ENCODE measurements at regions not wholly inside any gene's neighbourhood (a gene's known extent, or its start where the extent isn't known, plus 50 kb on each side); places are given as distances from the start of the nearest gene placed in this dataset.

DNA sequence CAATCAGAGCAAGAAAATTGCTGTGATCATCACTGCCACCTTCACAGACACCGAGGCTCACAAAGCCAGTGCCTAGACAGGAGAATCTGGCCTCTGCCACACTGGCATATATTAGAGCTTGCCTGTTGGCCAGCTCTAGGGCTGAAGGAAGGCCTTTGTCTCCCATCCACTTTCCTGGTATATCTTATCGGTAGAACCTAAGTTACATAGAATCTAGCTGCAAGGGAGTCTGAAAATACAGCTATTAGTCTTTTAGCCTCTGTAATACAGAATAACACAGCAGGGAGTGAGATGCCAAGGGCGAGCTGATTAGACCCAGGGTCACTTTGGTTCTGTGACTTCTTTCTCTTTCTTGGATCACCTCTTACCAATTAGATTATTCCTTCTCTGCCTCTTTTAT lies 154.9 kb upstream of the KL start:
- no peak for DNase-seq (ENCODE audit: low spot score)
- in situ Hi-C loops (cut with MboI; ENCODE audit: low sequenced_read_pairs, unreplicated experiment), result no loop called here
- TF ChIP-seq, protein P1, sequence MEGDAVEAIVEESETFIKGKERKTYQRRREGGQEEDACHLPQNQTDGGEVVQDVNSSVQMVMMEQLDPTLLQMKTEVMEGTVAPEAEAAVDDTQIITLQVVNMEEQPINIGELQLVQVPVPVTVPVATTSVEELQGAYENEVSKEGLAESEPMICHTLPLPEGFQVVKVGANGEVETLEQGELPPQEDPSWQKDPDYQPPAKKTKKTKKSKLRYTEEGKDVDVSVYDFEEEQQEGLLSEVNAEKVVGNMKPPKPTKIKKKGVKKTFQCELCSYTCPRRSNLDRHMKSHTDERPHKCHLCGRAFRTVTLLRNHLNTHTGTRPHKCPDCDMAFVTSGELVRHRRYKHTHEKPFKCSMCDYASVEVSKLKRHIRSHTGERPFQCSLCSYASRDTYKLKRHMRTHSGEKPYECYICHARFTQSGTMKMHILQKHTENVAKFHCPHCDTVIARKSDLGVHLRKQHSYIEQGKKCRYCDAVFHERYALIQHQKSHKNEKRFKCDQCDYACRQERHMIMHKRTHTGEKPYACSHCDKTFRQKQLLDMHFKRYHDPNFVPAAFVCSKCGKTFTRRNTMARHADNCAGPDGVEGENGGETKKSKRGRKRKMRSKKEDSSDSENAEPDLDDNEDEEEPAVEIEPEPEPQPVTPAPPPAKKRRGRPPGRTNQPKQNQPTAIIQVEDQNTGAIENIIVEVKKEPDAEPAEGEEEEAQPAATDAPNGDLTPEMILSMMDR (IDR thresholded peaks at IDR 0.05; ENCODE audit: borderline replicate concordance, control extremely low read depth, extremely low read depth, insufficient read depth, missing control alignments), result no peak

DNA sequence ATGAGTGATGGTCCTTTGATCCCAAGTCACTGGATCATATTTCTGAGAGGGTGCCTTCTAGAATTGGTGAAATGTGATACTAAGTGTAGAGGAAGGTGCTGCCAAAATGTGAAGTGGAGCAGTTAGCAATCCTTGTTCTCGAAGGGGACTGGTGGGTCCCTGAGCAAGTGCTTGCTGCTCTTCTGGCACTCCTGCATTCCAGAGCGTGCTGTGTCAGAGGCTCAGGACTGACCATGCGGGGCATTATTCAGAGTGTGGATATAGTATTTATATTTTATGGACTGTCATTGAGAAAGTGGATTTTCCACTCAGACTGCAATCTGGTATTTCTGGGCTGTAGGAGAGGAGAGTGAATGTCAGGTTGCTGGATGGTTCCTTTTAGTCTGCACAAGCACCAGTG lies 152.6 kb upstream of the KL start:
- TF ChIP-seq, protein P1 (IDR thresholded peaks at IDR 0.05; ENCODE audit: borderline replicate concordance, control extremely low read depth, extremely low read depth, insufficient read depth, missing control alignments), result no peak
- DNase-seq (ENCODE audit: low spot score), result no peak
- in situ Hi-C loops (cut with MboI; ENCODE audit: low sequenced_read_pairs, unreplicated experiment), result no loop called here

DNA sequence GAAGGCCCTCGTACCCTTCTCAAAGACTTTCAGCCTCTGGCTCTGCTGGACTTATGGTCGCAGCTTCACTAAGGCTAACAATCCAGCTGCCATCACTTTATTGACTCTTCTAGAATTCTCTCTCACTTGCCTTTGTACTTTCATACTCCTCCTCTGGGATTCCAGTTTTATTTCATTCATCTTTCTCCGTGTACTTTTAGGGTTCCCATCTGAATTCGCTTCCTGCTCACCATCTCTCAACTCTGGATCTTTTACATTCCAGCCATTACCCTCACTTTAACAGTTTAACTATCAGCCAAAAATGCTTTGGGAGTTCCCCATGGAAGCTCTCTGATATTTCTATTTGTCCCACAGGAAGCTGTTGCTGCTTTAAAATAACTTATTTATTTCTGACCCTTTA lies 149.3 kb upstream of the KL start:
- no peak for DNase-seq (ENCODE audit: low spot score)
- in situ Hi-C loops (cut with MboI; ENCODE audit: low sequenced_read_pairs, unreplicated experiment), result no loop called here
- TF ChIP-seq, protein P1 (IDR thresholded peaks at IDR 0.05; ENCODE audit: borderline replicate concordance, control extremely low read depth, extremely low read depth, insufficient read depth, missing control alignments), result no peak

DNA sequence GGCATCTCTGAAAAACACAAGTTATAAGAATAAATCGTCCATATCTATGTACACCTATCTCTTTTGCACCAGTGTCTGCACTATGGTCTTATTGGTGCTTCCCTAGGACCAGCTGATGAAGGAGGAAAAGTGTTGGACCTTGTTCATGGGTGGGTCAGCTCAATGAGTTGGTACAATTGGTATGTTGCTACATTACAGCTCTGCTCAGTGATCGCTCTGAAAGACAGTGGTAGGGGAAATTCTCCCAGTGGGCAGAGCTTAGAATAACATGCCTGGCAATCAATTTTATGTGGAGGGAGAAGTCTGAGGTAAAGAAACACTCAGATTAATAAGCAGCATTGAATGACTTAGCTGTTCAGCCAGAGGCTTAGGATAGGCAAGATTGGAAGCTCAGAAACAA lies 138.7 kb upstream of the KL start:
- TF ChIP-seq, protein P1 (IDR thresholded peaks at IDR 0.05; ENCODE audit: borderline replicate concordance, control extremely low read depth, extremely low read depth, insufficient read depth, missing control alignments), result no peak
- no peak for DNase-seq (ENCODE audit: low spot score)
- in situ Hi-C loops (cut with MboI; ENCODE audit: low sequenced_read_pairs, unreplicated experiment), result no loop called here

DNA sequence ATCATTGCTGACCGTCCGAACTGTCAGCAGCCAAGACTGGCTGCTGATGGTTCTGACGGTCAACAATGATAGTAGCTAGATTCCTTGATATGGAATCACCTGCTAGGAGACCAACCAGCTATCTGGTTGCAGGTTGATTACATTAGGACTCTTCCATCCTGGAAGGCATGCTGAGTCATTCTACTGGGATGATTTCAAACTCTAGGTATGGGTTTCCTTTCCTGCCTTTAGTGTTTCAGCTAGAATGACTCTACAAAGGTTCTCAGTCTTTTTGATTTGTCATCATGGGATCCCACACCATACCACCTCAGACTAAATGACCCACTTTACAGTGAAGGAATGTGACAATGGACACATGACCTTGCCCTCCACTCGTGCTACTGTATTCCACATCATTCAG lies 138.1 kb upstream of the KL start:
- in situ Hi-C loops (cut with MboI; ENCODE audit: low sequenced_read_pairs, unreplicated experiment), result no loop called here
- DNase-seq (ENCODE audit: low spot score), result no peak
- TF ChIP-seq, protein P1 (IDR thresholded peaks at IDR 0.05; ENCODE audit: borderline replicate concordance, control extremely low read depth, extremely low read depth, insufficient read depth, missing control alignments), result no peak

DNA sequence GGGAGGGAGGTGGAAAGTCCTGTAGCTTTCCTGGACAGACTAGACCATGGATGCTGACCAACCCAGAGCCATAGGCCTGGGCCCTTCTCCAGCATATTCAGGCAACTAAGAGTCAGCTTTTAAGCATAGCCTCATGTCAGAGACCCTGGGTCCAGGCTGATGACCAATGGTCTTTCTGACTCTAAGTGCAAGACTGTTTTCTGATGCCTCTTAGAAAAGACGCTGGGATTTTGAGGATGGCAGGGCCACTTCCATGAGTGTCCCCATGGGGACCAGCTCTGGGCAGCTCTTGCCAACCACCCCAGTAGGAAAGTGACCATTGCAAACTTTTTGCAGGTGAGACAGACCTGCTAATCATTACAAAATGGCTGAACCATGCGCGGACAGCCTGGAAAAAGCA lies 135.6 kb upstream of the KL start:
- in situ Hi-C loops (cut with MboI; ENCODE audit: low sequenced_read_pairs, unreplicated experiment), result no loop called here
- no peak for DNase-seq (ENCODE audit: low spot score)
- TF ChIP-seq, protein P1 (IDR thresholded peaks at IDR 0.05; ENCODE audit: borderline replicate concordance, control extremely low read depth, extremely low read depth, insufficient read depth, missing control alignments), result no peak
